ENCODE measurements at regions not wholly inside any gene's neighbourhood (a gene's known extent, or its start where the extent isn't known, plus 50 kb on each side); places are given as distances from the start of the nearest gene placed in this dataset.

DNA sequence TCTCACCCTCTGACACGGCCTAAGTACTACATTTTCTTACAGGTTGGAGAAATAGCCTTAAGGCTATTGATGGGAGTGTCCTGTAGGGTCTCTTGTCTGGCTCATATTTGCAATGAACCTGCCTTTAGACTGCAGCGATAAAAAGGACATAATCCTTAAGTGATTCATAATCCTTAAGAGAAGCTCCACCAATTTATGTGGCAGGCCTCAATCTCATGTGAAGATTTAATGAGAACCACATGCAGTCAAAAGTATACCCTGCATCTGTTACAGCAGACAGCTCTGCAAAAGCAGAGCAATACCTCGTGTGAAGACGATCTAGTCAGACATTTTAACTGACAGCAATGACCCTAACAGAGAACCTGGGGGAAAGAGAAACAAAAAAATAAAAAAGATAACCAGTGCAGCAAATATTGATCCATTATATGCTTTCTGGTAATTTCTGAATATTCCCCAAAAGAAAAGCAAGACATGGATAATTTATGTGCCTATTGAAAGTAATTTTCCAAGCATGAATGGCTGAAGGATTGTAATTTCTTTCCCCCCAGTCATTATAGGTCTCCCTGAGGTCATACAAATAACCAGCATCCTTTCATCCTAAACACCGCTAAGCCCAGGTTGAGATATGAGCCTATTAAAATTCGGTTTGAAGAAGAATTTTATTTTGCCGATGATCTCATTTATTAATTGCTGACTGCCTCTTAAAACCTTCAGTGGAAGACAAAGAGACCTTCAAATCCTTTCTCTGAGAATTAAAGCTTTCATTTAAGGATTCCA lies 321.8 kb upstream of the NBEA start:
- H3K4me3 ChIP-seq (ENCODE audit: low read depth, low read length) = no peak overlapping the region
- TF ChIP-seq, protein P1, sequence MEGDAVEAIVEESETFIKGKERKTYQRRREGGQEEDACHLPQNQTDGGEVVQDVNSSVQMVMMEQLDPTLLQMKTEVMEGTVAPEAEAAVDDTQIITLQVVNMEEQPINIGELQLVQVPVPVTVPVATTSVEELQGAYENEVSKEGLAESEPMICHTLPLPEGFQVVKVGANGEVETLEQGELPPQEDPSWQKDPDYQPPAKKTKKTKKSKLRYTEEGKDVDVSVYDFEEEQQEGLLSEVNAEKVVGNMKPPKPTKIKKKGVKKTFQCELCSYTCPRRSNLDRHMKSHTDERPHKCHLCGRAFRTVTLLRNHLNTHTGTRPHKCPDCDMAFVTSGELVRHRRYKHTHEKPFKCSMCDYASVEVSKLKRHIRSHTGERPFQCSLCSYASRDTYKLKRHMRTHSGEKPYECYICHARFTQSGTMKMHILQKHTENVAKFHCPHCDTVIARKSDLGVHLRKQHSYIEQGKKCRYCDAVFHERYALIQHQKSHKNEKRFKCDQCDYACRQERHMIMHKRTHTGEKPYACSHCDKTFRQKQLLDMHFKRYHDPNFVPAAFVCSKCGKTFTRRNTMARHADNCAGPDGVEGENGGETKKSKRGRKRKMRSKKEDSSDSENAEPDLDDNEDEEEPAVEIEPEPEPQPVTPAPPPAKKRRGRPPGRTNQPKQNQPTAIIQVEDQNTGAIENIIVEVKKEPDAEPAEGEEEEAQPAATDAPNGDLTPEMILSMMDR (IDR thresholded peaks at IDR 0.05; ENCODE audit: low read depth, low read length) = no peak

DNA sequence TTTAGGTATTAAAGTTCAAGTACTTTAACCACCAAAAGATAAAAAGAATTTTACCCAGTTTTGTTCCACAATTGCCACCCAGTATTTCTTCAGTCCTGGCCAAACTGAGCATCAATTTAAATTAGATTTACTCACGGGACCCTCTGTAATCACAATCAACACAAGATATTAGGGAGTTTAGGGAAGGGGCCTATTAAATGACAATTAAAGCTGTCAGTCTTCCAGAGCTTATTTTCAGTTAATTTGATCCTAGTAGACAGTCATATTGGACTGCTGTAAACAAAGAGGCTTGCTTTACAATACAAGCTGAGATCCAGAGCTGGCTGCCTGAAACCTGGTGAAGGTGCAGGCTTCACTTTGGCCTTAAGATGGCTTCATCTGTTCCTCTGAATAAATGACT lies 321.2 kb upstream of the NBEA start:
- no peak overlapping the region for H3K4me3 ChIP-seq (ENCODE audit: low read depth, low read length)
- TF ChIP-seq, protein P1 (IDR thresholded peaks at IDR 0.05; ENCODE audit: low read depth, low read length) = no peak

DNA sequence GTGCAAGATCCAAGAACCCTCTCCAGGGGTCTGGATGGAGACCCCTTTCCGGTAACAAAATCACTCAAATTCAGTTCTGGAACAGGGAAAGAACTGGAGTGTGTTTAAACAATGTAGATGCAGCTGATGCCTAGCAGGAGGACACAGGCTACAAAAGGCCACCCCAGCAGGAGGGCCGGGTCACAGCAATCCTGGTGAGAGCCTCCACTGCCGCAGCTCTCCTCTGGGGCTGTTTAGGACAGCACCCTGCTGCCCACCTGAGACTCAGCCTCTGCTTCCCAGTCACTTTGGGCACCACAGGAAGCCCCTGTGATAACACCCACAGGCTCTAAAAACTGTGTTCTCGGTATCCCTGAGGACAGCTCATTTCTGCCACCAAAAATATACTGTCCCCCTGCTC lies 318.7 kb upstream of the NBEA start:
- TF ChIP-seq, protein P1 (IDR thresholded peaks at IDR 0.05; ENCODE audit: low read depth, low read length) = no peak
- no peak overlapping the region for H3K4me3 ChIP-seq (ENCODE audit: low read depth, low read length)

DNA sequence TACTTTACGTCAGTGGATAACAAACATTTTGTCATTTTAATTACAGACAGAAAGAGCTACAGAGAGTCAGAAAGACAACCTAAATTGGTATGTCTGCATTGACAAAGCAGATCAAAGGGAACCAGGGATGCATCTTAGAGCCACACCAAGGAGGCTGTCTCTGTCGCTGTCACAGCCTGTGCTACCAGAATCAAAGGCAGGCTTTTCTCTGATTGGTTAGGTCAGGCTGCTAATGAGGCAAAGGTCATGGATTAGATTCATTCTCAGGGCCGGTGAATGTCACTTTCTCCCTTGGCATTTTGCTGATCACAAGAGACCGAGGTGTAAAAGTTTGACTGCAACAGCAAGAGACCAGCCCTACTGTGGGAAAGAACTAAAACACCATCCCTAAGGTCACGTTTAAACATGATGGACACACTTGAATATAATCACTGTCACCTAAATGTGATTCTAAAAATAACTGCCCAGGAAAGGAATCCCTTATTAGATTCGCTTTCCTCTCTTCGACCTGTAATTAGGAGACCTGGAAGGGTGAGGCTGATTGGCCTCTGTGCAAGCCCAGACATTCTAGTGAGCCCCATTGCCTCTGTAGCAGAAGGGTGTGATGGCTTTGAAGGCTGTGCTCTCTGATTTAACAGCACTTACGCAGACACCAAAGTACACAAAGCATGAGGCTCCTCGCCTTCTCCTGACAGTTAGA lies 314.4 kb upstream of the NBEA start:
- no peak overlapping the region for H3K4me3 ChIP-seq (ENCODE audit: low read depth, low read length)
- TF ChIP-seq, protein P1 (IDR thresholded peaks at IDR 0.05; ENCODE audit: low read depth, low read length) = no peak

DNA sequence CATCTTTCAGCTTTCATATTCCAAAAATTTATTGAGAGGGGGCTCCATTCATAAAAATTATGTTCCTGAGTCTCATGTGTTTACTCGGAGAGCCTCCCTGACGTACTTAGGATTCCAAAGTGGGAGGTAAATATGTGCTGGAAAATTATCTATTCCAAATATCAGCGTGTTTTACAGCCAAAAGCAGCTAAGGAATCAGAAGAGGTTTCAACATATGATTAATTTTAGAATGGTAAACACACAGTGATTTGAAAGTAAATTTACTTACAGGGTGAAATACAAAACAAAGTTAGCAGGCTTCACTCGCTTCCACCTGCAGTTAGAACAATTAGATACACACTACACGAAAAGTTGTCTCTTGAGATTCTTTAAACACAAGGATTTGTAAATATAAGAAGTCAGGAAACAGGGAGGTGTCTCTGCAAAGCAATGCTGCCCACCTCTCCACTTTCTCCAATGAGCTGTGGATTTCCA lies 313.8 kb upstream of the NBEA start:
- TF ChIP-seq, protein P1 (IDR thresholded peaks at IDR 0.05; ENCODE audit: low read depth, low read length) = no peak

DNA sequence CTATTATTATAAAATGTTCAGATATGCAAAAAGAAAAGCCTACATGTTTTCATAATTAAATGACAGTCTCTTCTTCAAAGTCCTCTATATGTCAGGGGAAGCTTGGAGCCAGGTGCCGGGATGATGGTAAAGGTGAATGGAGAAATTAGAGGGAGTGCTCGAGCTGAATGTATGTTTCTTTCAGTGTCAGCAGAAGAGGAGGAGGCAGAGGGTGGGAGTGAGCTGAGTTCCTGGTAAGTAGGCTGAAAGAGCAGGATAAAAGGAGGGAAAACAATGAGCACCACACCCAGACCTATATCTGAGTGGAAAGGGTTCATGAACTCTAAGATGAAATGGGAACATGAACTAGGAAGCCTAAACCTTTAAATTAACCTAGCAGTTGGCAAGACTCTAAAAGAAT lies 307.6 kb upstream of the NBEA start:
- TF ChIP-seq, protein P1 (IDR thresholded peaks at IDR 0.05; ENCODE audit: low read depth, low read length) = no peak
- no peak overlapping the region for H3K4me3 ChIP-seq (ENCODE audit: low read depth, low read length)

More for the DNA sequence above, 313.8 kb upstream of the NBEA start:
- H3K4me3 ChIP-seq (ENCODE audit: low read depth, low read length) = no peak overlapping the region

DNA sequence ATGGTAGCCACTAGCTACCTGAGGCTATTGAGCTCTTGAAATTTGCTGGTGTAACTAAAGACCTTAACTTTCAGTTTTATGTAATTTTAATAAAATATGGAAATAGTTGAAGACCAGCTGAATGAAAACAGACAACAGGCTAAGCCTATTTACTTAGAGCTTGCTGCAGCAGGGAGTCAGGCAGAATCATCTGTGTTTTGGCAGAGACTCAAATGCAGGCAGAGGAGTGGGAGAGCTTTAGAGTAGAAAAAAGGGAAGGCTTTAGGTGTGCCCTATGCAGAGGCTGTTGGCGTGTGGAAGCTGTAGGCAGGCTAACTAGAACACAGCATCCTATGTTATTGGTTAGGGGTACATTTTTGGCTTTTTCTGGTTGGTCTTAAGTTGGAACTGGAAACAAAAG lies 304.9 kb upstream of the NBEA start:
- TF ChIP-seq, protein P1 (IDR thresholded peaks at IDR 0.05; ENCODE audit: low read depth, low read length) = no peak
- H3K4me3 ChIP-seq (ENCODE audit: low read depth, low read length) = no peak overlapping the region

Measured in WI38 (cell line).